GM23338 (cell line): ENCODE measurements at regions not wholly inside any gene's neighbourhood (a gene's known extent, or its start where the extent isn't known, plus 50 kb on each side); places are given as distances from the start of the nearest gene placed in this dataset.

Experiments
- ATAC-seq: fragments of 200-7000 bp; cut with Tn5 transposase; 3 replicates; pipeline ENCODE4 v1.9.1; 2020
- DNase-seq: peaks from one replicate; pipeline ENCODE4 v3.0.0-alpha.2; 2015; ENCODE audit warnings: low spot score
- H2AFZ ChIP-seq: fragments of 200-600 bp; sonication (generic); 2 replicates; pipeline ENCODE4 v1.8.0; 2016; ENCODE audit warnings: antibody characterized with exemption, mild to moderate bottlenecking, moderate library complexity
- H3F3A ChIP-seq: fragments of 200-600 bp; sonication (generic); replicated peaks from 2 replicates; pipeline ENCODE4 v1.8.0; 2017; ENCODE audit warnings: antibody characterized with exemption, mixed run types, low read depth
- H3K27ac ChIP-seq: fragments of 200-600 bp; sonication (generic); 2 replicates; pipeline ENCODE4 v1.6.1; 2016; ENCODE audit warnings: low read depth
- H3K27me3 ChIP-seq: fragments of 200-600 bp; sonication (generic); 2 replicates; pipeline ENCODE4 v1.8.0; 2016; ENCODE audit warnings: mild to moderate bottlenecking, mixed run types, moderate library complexity; ENCODE audit not compliant: insufficient read depth
- H3K36me3 ChIP-seq: fragments of 200-600 bp; sonication (generic); 2 replicates; pipeline ENCODE4 v1.8.0; 2016; ENCODE audit warnings: mild to moderate bottlenecking; ENCODE audit not compliant: insufficient read depth
- H3K4me1 ChIP-seq: fragments of 200-600 bp; sonication (generic); 2 replicates; pipeline ENCODE4 v1.8.0; 2016; ENCODE audit warnings: mild to moderate bottlenecking, moderate library complexity; ENCODE audit not compliant: insufficient read depth
- H3K4me2 ChIP-seq: fragments of 200-600 bp; sonication (generic); 2 replicates; pipeline ENCODE4 v1.7.1; 2017; ENCODE audit warnings: mixed run types
- H3K4me3 ChIP-seq: fragments of 200-600 bp; sonication (generic); 2 replicates; pipeline ENCODE4 v1.6.1; 2016; ENCODE audit warnings: mixed run types
- H3K79me2 ChIP-seq: fragments of 200-600 bp; sonication (generic); replicated peaks from 2 replicates; pipeline ENCODE4 v1.8.0; 2017; ENCODE audit warnings: mild to moderate bottlenecking; ENCODE audit not compliant: insufficient read depth
- H3K9me2 ChIP-seq: fragments of 200-600 bp; sonication (generic); 2 replicates; pipeline ENCODE4 v1.8.0; 2017; ENCODE audit not compliant: insufficient read depth
- H4K20me1 ChIP-seq: fragments of 200-600 bp; sonication (generic); replicated peaks from 2 replicates; pipeline ENCODE4 v1.8.0; 2017; ENCODE audit warnings: mild to moderate bottlenecking; ENCODE audit not compliant: insufficient read depth
- H3K27ac Mint-ChIP-seq: 2 replicates; pipeline ENCODE4 v1.8.0; 2020; ENCODE audit warnings: inconsistent platforms, mild to moderate bottlenecking, moderate library complexity, mixed read lengths
- H3K27me3 Mint-ChIP-seq: 3 replicates; pipeline ENCODE4 v1.8.0; 2022; ENCODE audit warnings: low read depth, mild to moderate bottlenecking, moderate library complexity, mixed read lengths, inconsistent platforms; ENCODE audit not compliant: insufficient read depth, poor library complexity
- H3K36me3 Mint-ChIP-seq: 3 replicates; pipeline ENCODE4 v1.8.0; 2021; ENCODE audit warnings: low read depth, mild to moderate bottlenecking, inconsistent platforms, moderate library complexity, mixed read lengths
- H3K4me1 Mint-ChIP-seq: 3 replicates; pipeline ENCODE4 v1.8.0; 2020; ENCODE audit warnings: mild to moderate bottlenecking, inconsistent platforms, mixed read lengths
- H3K4me3 Mint-ChIP-seq: 3 replicates; pipeline ENCODE4 v1.8.0; 2021; ENCODE audit warnings: moderate library complexity, mild to moderate bottlenecking, inconsistent platforms, mixed read lengths
- H3K9me3 Mint-ChIP-seq: 3 replicates; pipeline ENCODE4 v1.8.0; 2020; ENCODE audit warnings: moderate library complexity, mild to moderate bottlenecking, inconsistent platforms, mixed read lengths
- CREB1 ChIP-seq: fragments of 250-450 bp; sonication (Bioruptor Pico); IDR thresholded peaks from 2 replicates; pipeline ENCODE4 v1.5.0; 2020; ENCODE audit warnings: low read depth, mild to moderate bottlenecking, moderate library complexity
- CTCF ChIP-seq, 2 experiments: fragments of 200-600 bp in 1 of 2; sonication (generic) in 1 of 2; conservative IDR thresholded peaks; 2 replicates each; pipeline versions ENCODE4 v1.5.1 to v1.6.1; 2016 to 2017; ENCODE audit warnings: antibody characterized with exemption in 2 of 2, low read depth in 2 of 2, mild to moderate bottlenecking in 2 of 2, moderate library complexity in 1 of 2
- ETS1 ChIP-seq: IDR thresholded peaks from 2 replicates; pipeline ENCODE4 v1.6.1; 2016; ENCODE audit warnings: antibody characterized with exemption
- EZH2 ChIP-seq: fragments of 200-600 bp; sonication (generic); IDR thresholded peaks from one replicate; pipeline ENCODE4 v1.8.0; 2017; ENCODE audit warnings: antibody characterized with exemption, mild to moderate bottlenecking, low read depth; ENCODE audit not compliant: unreplicated experiment
- EZH2phosphoT487 ChIP-seq: fragments of 200-600 bp; sonication (generic); IDR thresholded peaks from one replicate; pipeline ENCODE4 v1.8.1; 2018; ENCODE audit warnings: antibody characterized with exemption; ENCODE audit not compliant: unreplicated experiment
- JUNB ChIP-seq: IDR thresholded peaks from one replicate; pipeline ENCODE4 v1.6.1; 2016; ENCODE audit warnings: antibody characterized with exemption; ENCODE audit not compliant: unreplicated experiment
- NANOG ChIP-seq: IDR thresholded peaks from 2 replicates; pipeline ENCODE4 v1.6.1; 2016; ENCODE audit warnings: antibody characterized with exemption, borderline replicate concordance
- POLR2AphosphoS5 ChIP-seq: IDR thresholded peaks from 2 replicates; pipeline ENCODE4 v1.6.1; 2016; ENCODE audit warnings: antibody characterized with exemption, low read depth
- STAT1 ChIP-seq: IDR thresholded peaks from one replicate; pipeline ENCODE4 v1.6.1; 2016; ENCODE audit warnings: antibody characterized with exemption; ENCODE audit not compliant: unreplicated experiment
- ZNF114 ChIP-seq: fragments of 250-450 bp; sonication (Bioruptor Pico); IDR thresholded peaks from 2 replicates; pipeline ENCODE4 v1.5.0; 2020; ENCODE audit warnings: mild to moderate bottlenecking, moderate library complexity
- ZNF331 ChIP-seq: fragments of 250-450 bp; sonication (Bioruptor Pico); IDR thresholded peaks from 2 replicates; pipeline ENCODE4 v1.5.0; 2020; ENCODE audit warnings: low read depth, mild to moderate bottlenecking, moderate library complexity
- ZNF462 ChIP-seq: fragments of 250-450 bp; sonication (Bioruptor Pico); IDR thresholded peaks from 2 replicates; pipeline ENCODE4 v1.5.0; 2020; ENCODE audit warnings: mild to moderate bottlenecking, moderate library complexity

- Histone ChIP-seq H3K4me1 (no peaks in the 10 kb centered on the region), H4K20me1 (no peaks in the 10 kb centered on the region), H3K4me2 (no peak overlapping the region), H3F3A (no peaks in the 10 kb centered on the region), H3K9me2 (no peaks in the 10 kb centered on the region), H3K27ac (no peak overlapping the region), H3K79me2 (no peaks in the 10 kb centered on the region), H3K4me3 (no peak overlapping the region), H2AFZ (no peak overlapping the region), H3K36me3 (no peaks in the 10 kb centered on the region), H3K27me3 (no peaks in the 10 kb centered on the region)
- TF ChIP-seq ZNF331 (CRISPR knock-in tag) (no peak), ETS1 (no peak), EZH2 (no peak), ZNF114 (no peak), JUNB (no peak), POLR2AphosphoS5 (no peak), CREB1 (CRISPR knock-in tag) (no peak), STAT1 (no peak), NANOG (no peak), ZNF462 (no peak), CTCF (conservative IDR thresholded peaks at IDR 0.05; ENCODE audit: low read depth in 2 of 2) (no peak), EZH2phosphoT487 (no peak)
- Mint-ChIP-seq H3K4me3 (no peak overlapping the region), H3K4me1 (no peaks in the 10 kb centered on the region), H3K9me3 (peaks cover 5% of the 10 kb centered on the region; the same call in 2 of the 3 replicates), H3K27ac (no peak overlapping the region), H3K36me3 (0 out of 3 replicates have a peak, but pooled peaks cover 3% of the 10 kb centered on the region), H3K27me3 (peaks cover 1% of the 10 kb centered on the region)
- DNase-seq (no peak), ATAC-seq (no peak)
Observed at GRCh38 chr3:187982142-187982541, 171.8 kb upstream of the LPP start.
